Uterus (tissue), 2 donors: ENCODE measurements at regions not wholly inside any gene's neighbourhood (a gene's known extent, or its start where the extent isn't known, plus 50 kb on each side); places are given as distances from the start of the nearest gene placed in this dataset.
"Not testable (repeated sequence)": the region's sequence is repeated elsewhere in the genome, so short reads cannot be mapped to it uniquely, and the experiment has no call there.

Experiments
- POLR2A ChIP-seq, 2 donors: fragments of 450-650 bp; IDR thresholded peaks; one replicate each; pipeline ENCODE4 v1.6.1; 2016; ENCODE audit warnings: antibody characterized with exemption in 2 of 2, mild to moderate bottlenecking in 1 of 2, moderate library complexity in 1 of 2
- TF ChIP-seq, protein P1 (sequence below), 4 experiments: fragments of 200-600 bp in 2 of 4; fragments of 450-650 bp in 2 of 4; sonication (generic) in 2 of 4; IDR thresholded peaks; one replicate each; pipeline ENCODE4 v1.5.1; 2016 to 2019; ENCODE audit warnings: antibody characterized with exemption in 4 of 4, mild to moderate bottlenecking in 2 of 4, moderate library complexity in 1 of 4

GRCh38 chr13:90514712-90515111 is 832.8 kb upstream of the MIR17HG start:
- TF ChIP-seq, protein P1, sequence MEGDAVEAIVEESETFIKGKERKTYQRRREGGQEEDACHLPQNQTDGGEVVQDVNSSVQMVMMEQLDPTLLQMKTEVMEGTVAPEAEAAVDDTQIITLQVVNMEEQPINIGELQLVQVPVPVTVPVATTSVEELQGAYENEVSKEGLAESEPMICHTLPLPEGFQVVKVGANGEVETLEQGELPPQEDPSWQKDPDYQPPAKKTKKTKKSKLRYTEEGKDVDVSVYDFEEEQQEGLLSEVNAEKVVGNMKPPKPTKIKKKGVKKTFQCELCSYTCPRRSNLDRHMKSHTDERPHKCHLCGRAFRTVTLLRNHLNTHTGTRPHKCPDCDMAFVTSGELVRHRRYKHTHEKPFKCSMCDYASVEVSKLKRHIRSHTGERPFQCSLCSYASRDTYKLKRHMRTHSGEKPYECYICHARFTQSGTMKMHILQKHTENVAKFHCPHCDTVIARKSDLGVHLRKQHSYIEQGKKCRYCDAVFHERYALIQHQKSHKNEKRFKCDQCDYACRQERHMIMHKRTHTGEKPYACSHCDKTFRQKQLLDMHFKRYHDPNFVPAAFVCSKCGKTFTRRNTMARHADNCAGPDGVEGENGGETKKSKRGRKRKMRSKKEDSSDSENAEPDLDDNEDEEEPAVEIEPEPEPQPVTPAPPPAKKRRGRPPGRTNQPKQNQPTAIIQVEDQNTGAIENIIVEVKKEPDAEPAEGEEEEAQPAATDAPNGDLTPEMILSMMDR (IDR thresholded peaks at IDR 0.05), result not testable (repeated sequence)
- TF ChIP-seq POLR2A (IDR thresholded peaks at IDR 0.05), result not testable (repeated sequence)
